H1 (cell line): ENCODE measurements at regions not wholly inside any gene's neighbourhood (a gene's known extent, or its start where the extent isn't known, plus 50 kb on each side); places are given as distances from the start of the nearest gene placed in this dataset.

Experiments used
- KDM4A ChIP-seq: IDR thresholded peaks from one replicate; pipeline ENCODE4 v1.7.1; 2012; ENCODE audit warnings: low read depth, mild to moderate bottlenecking, moderate library complexity, low read length, inconsistent platforms; ENCODE audit not compliant: severe bottlenecking
- NANOG ChIP-seq: IDR thresholded peaks from 2 replicates; pipeline ENCODE4 v1.6.1; 2011; ENCODE audit warnings: low read length, low read depth, mild to moderate bottlenecking, inconsistent platforms; ENCODE audit not compliant: insufficient read depth, poor library complexity, severe bottlenecking
- POLR2A ChIP-seq, 2 experiments: IDR thresholded peaks; 1 replicate in 1 of 2; 2 replicates in 1 of 2; pipeline ENCODE4 v1.6.1; 2011; ENCODE audit warnings: low read depth in 2 of 2, low read length in 2 of 2, mild to moderate bottlenecking in 2 of 2; ENCODE audit errors: control extremely low read depth in 1 of 2

DNA sequence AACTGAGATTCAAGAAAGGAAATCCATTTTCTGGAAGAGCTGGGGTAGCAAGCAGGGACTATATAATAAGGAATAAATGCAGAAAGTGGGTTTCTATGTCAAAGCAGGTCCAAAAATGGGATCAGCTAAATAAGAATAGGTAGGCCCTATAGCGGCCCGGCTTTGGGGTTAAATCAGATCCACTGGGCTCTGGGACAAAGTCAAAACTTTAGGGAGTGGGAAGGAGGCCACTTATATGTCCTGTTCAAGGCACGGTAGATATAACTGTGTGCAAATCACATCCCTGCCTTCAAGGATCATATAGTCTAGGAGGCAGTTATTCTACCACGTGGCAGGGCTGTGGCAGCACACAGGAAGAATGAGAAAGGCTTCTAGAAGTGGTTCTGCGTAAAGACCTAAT lies 191.4 kb upstream of the CDYL start (continued):
- no peak for TF ChIP-seq POLR2A (IDR thresholded peaks at IDR 0.05; ENCODE audit: control extremely low read depth in 1 of 2, low read depth in 2 of 2, low read length in 2 of 2)
- no peak for TF ChIP-seq KDM4A
- TF ChIP-seq NANOG: no peak
